IMR-90 (cell line): ENCODE measurements at regions not wholly inside any gene's neighbourhood (a gene's known extent, or its start where the extent isn't known, plus 50 kb on each side); places are given as distances from the start of the nearest gene placed in this dataset.

Experiments used
- ATAC-seq: fragments of 200-7000 bp; cut with Tn5 transposase; 2 replicates; pipeline ENCODE4 v1.9.1; 2020; ENCODE audit warnings: low read depth, mild to moderate bottlenecking, moderate library complexity
- BruUV-seq: library from RNA; stranded (reverse); fragments of 400-500 nt; replicated peaks from 2 replicates; lab custom pipeline; 2021; lab: Mats Ljungman, UMichigan
- CTCF ChIA-PET: fragments of 300-600 bp; formaldehyde crosslinking; extraction: SDS; loops from one replicate; lab custom pipeline; 2021; ENCODE audit warnings: antibody characterized with exemption; lab: Yijun Ruan, JAX
- POLR2A ChIA-PET: fragments of 300-600 bp; sonication (Branson Sonifier 250); formaldehyde crosslinking; loops from one replicate; lab custom pipeline; 2022; ENCODE audit warnings: antibody characterized with exemption; ENCODE audit not compliant: unreplicated experiment; lab: Charles Lee
- DNase-seq: peaks from one replicate; pipeline ENCODE4 v3.0.0; 2013
- H2AFZ ChIP-seq: replicated peaks from 2 replicates; pipeline ENCODE3; 2013; ENCODE audit warnings: low read length, mild to moderate bottlenecking; ENCODE audit not compliant: poor library complexity
- H2AK5ac ChIP-seq: 2 replicates; pipeline ENCODE4 v1.6.1; 2013; ENCODE audit warnings: low read depth, low read length, inconsistent platforms
- H2AK9ac ChIP-seq: replicated peaks from 2 replicates; pipeline ENCODE3; 2013; ENCODE audit warnings: mild to moderate bottlenecking, low read depth, low read length, moderate library complexity; ENCODE audit not compliant: poor library complexity
- H2BK120ac ChIP-seq: 2 replicates; pipeline ENCODE4 v1.6.1; 2013; ENCODE audit warnings: low read depth, low read length, inconsistent platforms
- H2BK15ac ChIP-seq: 3 replicates; pipeline ENCODE4 v1.6.1; 2013; ENCODE audit warnings: low read depth, low read length, inconsistent platforms
- H2BK20ac ChIP-seq: 2 replicates; pipeline ENCODE4 v1.6.1; 2013; ENCODE audit warnings: low read depth, mild to moderate bottlenecking, inconsistent platforms, low read length, moderate library complexity
- H2BK5ac ChIP-seq: 2 replicates; pipeline ENCODE4 v1.6.1; 2013; ENCODE audit warnings: mild to moderate bottlenecking, low read depth, low read length, inconsistent platforms; ENCODE audit not compliant: poor library complexity, severe bottlenecking
- H3K14ac ChIP-seq: replicated peaks from 2 replicates; pipeline ENCODE4 v1.6.1; 2013; ENCODE audit warnings: low read depth, low read length, inconsistent platforms
- H3K18ac ChIP-seq: 2 replicates; pipeline ENCODE4 v1.6.1; 2013; ENCODE audit warnings: low read depth, low read length, control low read depth
- H3K23ac ChIP-seq: 2 replicates; pipeline ENCODE4 v1.6.1; 2013; ENCODE audit warnings: low read depth, low read length, inconsistent platforms
- H3K27ac ChIP-seq: 2 replicates; pipeline ENCODE4 v1.5.1; 2013; ENCODE audit warnings: mild to moderate bottlenecking, control low read depth, low read length; ENCODE audit not compliant: insufficient read depth
- H3K27me3 ChIP-seq: 2 replicates; pipeline ENCODE4 v1.6.1; 2013; ENCODE audit warnings: low read length; ENCODE audit not compliant: control insufficient read depth, insufficient read depth
- H3K36me3 ChIP-seq: 2 replicates; pipeline ENCODE4 v1.6.1; 2013; ENCODE audit warnings: low read length, mixed read lengths; ENCODE audit not compliant: control insufficient read depth, insufficient read depth
- H3K4ac ChIP-seq: 2 replicates; pipeline ENCODE4 v1.6.1; 2013; ENCODE audit warnings: low read depth, low read length, inconsistent platforms
- H3K4me1 ChIP-seq: 2 replicates; pipeline ENCODE4 v1.6.1; 2013; ENCODE audit warnings: low read length, mixed read lengths; ENCODE audit not compliant: control insufficient read depth, insufficient read depth
- H3K4me2 ChIP-seq: 2 replicates; pipeline ENCODE4 v1.6.1; 2013; ENCODE audit warnings: low read depth, mild to moderate bottlenecking, control low read depth, low read length, moderate library complexity
- H3K4me3 ChIP-seq: 2 replicates; pipeline ENCODE4 v1.5.1; 2013; ENCODE audit warnings: low read depth, mild to moderate bottlenecking, control low read depth, low read length, moderate library complexity; ENCODE audit not compliant: insufficient read depth
- H3K56ac ChIP-seq: 2 replicates; pipeline ENCODE4 v1.6.1; 2013; ENCODE audit warnings: low read length, inconsistent platforms; ENCODE audit not compliant: insufficient read depth; ENCODE audit errors: extremely low read depth
- H3K79me1 ChIP-seq, 2 experiments: 2 replicates each; pipeline ENCODE4 v1.6.1; 2013; ENCODE audit warnings: low read length in 2 of 2, inconsistent platforms in 1 of 2, low read depth in 1 of 2
- H3K9ac ChIP-seq: 2 replicates; pipeline ENCODE4 v1.6.1; 2013; ENCODE audit warnings: low read depth, low read length, control low read depth
- H3K9me1 ChIP-seq: 2 replicates; pipeline ENCODE4 v1.6.1; 2013; ENCODE audit warnings: low read length, inconsistent platforms; ENCODE audit not compliant: insufficient read depth
- H3K9me3 ChIP-seq: 2 replicates; pipeline ENCODE4 v1.6.1; 2013; ENCODE audit warnings: low read length; ENCODE audit not compliant: control insufficient read depth, insufficient read depth
- H4K20me1 ChIP-seq: 2 replicates; pipeline ENCODE4 v1.6.1; 2013; ENCODE audit warnings: low read length, inconsistent platforms; ENCODE audit not compliant: insufficient read depth
- H4K5ac ChIP-seq: 2 replicates; pipeline ENCODE4 v1.6.1; 2013; ENCODE audit warnings: mild to moderate bottlenecking, low read depth, low read length, control low read depth
- H4K8ac ChIP-seq, 2 experiments: 2 replicates each; pipeline ENCODE4 v1.6.1; 2013; ENCODE audit warnings: low read depth in 2 of 2, low read length in 2 of 2, control low read depth in 1 of 2, inconsistent platforms in 1 of 2
- H4K91ac ChIP-seq: 2 replicates; pipeline ENCODE4 v1.6.1; 2013; ENCODE audit warnings: low read depth, low read length, inconsistent platforms; ENCODE audit not compliant: insufficient read depth
- MAFK ChIP-seq: IDR thresholded peaks from 2 replicates; pipeline ENCODE4 v1.6.1; 2012; ENCODE audit warnings: low read depth, low read length, improper control_type of control experiment
- WGBS, 2 experiments: methylation state at CpG; one replicate each; pipeline versions ENCODE4 v1.1.5 to v1.1.7; 2013; ENCODE audit warnings: missing lambda C conversion rate in 2 of 2; ENCODE audit not compliant: insufficient read length in 1 of 2; ENCODE audit errors: extremely low coverage in 2 of 2; 5-methylcytosine and 5-hydroxymethylcytosine counted together
- dilution Hi-C: fragments of 300-500 bp; cut with HindIII; formaldehyde crosslinking; loops from one replicate; pipeline ENCODE4 v1.14.3; 2018; ENCODE audit warnings: low sequenced_read_pairs; ENCODE audit not compliant: unreplicated experiment
- in situ Hi-C: fragments of 300-500 bp; cut with MboI; formaldehyde crosslinking; loops from 3 replicates; pipeline ENCODE4 v1.14.3; 2019; ENCODE audit warnings: low sequenced_read_pairs, inconsistent platforms, mixed read lengths
- intact Hi-C: fragments of 100-400 bp; cut with micrococcal nuclease; formaldehyde crosslinking; loops from 2 replicates; pipeline ENCODE4 v1.10.0; 2022
- TF ChIP-seq, protein P1 (sequence below): conservative IDR thresholded peaks from 2 replicates; pipeline ENCODE4 v1.5.1; 2012; ENCODE audit warnings: mild to moderate bottlenecking, low read depth, low read length, improper control_type of control experiment

DNA sequence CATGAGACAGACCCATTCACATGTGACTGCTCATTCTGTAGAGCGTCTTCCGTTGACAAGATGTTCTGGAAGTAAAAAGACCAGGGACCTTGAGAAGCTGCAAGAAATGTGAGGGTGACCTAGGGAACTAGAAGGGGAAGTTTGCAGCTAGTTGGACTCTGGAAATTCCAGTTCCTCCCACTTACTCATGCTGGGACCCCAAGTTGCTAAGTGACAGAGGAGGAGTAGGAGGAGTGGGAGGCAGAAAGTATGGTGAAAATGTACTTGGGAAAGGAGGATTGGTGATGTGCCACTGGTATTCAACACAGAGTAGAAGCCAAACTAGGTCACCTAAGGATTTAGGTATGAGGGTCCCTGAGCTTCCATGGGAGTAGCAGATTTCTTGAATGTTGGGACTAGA is 132.4 kb downstream of the KCNA5 start:
- ChIA-PET CTCF (no interaction called here), POLR2A (no interaction called here)
- WGBS, 2 experiments: no CpG with 5 or more reads among the region's 2 CpGs
- H2BK120ac ChIP-seq: no peak overlapping the region
- no peak overlapping the region for H2BK20ac ChIP-seq
- no peak overlapping the region for H2AFZ ChIP-seq
- no peak overlapping the region for H2BK5ac ChIP-seq
- TF ChIP-seq MAFK: no peak
- TF ChIP-seq, protein P1, sequence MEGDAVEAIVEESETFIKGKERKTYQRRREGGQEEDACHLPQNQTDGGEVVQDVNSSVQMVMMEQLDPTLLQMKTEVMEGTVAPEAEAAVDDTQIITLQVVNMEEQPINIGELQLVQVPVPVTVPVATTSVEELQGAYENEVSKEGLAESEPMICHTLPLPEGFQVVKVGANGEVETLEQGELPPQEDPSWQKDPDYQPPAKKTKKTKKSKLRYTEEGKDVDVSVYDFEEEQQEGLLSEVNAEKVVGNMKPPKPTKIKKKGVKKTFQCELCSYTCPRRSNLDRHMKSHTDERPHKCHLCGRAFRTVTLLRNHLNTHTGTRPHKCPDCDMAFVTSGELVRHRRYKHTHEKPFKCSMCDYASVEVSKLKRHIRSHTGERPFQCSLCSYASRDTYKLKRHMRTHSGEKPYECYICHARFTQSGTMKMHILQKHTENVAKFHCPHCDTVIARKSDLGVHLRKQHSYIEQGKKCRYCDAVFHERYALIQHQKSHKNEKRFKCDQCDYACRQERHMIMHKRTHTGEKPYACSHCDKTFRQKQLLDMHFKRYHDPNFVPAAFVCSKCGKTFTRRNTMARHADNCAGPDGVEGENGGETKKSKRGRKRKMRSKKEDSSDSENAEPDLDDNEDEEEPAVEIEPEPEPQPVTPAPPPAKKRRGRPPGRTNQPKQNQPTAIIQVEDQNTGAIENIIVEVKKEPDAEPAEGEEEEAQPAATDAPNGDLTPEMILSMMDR: no peak
- no peak overlapping the region for H3K18ac ChIP-seq
- no peaks in the 10 kb centered on the region for H4K20me1 ChIP-seq
- H3K9me1 ChIP-seq: peaks cover 15% of the 10 kb centered on the region
- dilution Hi-C loops: no loop called here
- H3K4me3 ChIP-seq: no peak overlapping the region
- H3K36me3 ChIP-seq: no peaks in the 10 kb centered on the region
- peaks cover 16% of the 10 kb centered on the region for H3K4me1 ChIP-seq
- H3K14ac ChIP-seq: no peak overlapping the region
- peaks cover 0 to 6% of the 10 kb centered on the region in 2 experiments; a peak in 1 of 4 replicates for H3K79me1 ChIP-seq
- H4K5ac ChIP-seq: no peak overlapping the region
- in situ Hi-C loops: no loop called here
- H3K9ac ChIP-seq: no peak overlapping the region
- no peak overlapping the region for H3K4me2 ChIP-seq
- no TSS peak for BruUV-seq
- no peak overlapping the region for H3K56ac ChIP-seq
- H2AK5ac ChIP-seq: no peak overlapping the region
- H2BK15ac ChIP-seq: no peak overlapping the region
- H3K27me3 ChIP-seq: no peaks in the 10 kb centered on the region
- H4K8ac ChIP-seq: no peak overlapping the region
- no peak overlapping the region for H2AK9ac ChIP-seq
- no peak for ATAC-seq
- no peak for DNase-seq
- no peak overlapping the region for H3K4ac ChIP-seq
- H4K91ac ChIP-seq: no peak overlapping the region
- no peaks in the 10 kb centered on the region for H3K9me3 ChIP-seq
- intact Hi-C loops: no loop called here
- H3K23ac ChIP-seq: no peak overlapping the region
- H3K27ac ChIP-seq: no peak overlapping the region
